ENCODE measurements at regions not wholly inside any gene's neighbourhood (a gene's known extent, or its start where the extent isn't known, plus 50 kb on each side); places are given as distances from the start of the nearest gene placed in this dataset.
"Not testable (repeated sequence)": the region's sequence is repeated elsewhere in the genome, so short reads cannot be mapped to it uniquely, and the experiment has no call there.

- DNase-seq: no peak
These were observed 142.9 kb upstream of the ZBED5 start for GRCh38 chr11:11000579-11001283.

DNA sequence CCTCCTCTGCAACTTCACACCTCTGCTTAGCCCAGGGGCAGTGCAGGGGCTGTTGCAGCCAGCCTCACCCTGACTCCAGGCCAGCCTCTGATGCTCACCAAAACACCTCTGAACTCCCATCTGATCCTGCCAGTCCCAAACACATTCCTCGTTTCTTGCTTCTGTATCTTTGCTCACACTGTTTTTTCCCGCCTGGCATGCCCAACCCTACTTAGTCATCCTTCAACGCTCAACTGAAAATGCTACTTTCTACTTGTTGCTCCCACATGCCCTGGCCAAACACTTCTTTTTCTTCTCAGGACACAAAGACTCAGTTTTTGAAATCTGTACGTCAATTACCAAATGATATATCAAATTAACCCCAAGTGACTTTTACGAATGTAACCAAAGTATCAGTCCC is 140.8 kb upstream of the ZBED5 start:
- DNase-seq: no peak

GRCh38 chr11:10996678-10997077 is 138.8 kb upstream of the ZBED5 start:
- DNase-seq: no peak

GRCh38 chr11:10993640-10994039 is 135.8 kb upstream of the ZBED5 start:
- DNase-seq: no peak

DNA sequence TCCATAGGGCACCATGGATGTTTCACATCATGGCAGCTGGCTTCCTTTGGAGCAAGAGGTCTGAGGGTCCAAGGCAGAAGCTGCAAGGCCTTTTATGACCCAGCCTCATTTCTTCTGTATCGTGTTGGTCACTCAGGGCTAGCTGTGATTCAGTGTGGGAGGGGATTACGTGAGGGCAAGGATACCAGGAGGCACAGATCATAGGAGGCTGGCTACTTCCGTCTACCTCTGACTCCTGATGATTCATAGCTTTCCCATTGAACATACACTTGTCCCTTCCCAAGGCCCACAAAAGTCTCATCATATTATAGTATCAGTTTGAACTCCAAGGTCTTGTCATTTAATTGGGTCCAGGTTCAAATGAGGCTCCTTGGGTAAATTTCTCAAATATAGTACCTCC is 135.3 kb upstream of the ZBED5 start:
- DNase-seq: no peak

DNA sequence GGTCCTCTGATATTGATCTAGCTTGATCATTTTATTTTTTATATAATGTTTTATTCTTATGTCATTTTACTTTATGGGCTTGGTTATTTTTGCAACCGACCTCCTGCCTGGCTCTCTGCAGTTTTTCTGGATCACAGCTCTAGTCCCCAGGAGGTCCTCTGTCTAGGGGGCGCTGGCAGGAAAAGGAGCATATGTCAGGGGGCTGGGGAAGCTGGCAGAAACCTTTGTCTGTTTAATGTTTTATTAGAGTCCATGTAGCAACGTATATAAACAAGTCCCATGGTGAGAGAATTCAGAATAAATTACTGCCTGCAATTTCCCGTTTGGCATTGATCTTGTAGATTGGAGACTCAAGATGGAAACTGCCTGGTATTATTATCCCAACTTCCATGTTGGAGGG is 133.5 kb upstream of the ZBED5 start:
- DNase-seq: no peak

DNA sequence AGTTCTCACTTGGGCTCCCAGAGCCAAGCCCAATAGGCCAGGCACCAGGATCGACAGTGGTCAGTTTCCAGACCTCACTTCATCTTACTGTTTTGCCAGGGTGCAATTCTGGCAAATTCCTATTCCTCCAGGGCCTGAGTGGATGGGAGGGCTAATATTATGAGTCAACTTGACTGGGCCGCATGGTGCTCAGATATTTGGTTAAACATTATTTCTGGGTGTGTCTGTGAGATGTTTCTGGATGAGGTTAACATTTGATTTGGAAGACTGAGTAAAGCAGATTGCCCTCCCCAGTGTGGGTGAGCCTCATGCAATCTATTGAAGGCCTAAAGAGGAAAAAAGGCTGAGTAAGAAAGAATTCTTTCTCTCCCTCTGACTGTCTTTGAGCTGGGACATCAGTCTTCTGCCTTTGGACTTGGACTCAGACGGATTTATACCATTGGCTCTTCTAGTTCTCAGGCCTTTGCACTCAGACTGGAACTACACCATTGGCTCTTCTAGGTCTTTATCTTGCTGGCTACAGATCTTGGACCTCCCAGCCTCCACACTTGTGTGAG is 132.9 kb upstream of the ZBED5 start:
- DNase-seq: no peak

- no peak for DNase-seq
These were observed 132.3 kb upstream of the ZBED5 start for GRCh38 chr11:10990160-10990559.

GRCh38 chr11:10986006-10986405 is 128.2 kb upstream of the ZBED5 start:
- DNase-seq: no peak

DNA sequence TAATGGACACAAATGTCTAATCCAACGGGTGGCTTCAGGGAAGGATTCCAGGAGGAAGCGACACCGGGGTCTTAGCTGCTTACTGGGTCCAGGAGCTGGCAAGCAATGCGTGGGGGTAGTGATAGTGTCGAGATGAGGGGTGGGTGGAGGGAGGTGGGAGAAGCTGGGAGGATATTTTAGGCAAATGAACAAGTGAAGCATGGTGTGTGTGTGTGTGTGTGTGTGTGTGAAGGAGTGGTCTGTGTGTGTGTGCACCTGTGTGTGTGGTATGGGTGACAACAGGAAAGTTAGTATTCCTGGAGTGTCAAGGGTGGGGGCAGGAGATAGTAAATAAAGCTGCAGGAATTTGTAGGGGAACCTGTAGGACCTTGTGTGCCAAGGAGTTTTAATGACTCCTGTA is 126.9 kb upstream of the ZBED5 start:
- DNase-seq: no peak

- DNase-seq: no peak
These were observed 126.4 kb upstream of the ZBED5 start for GRCh38 chr11:10984250-10984649.

DNA sequence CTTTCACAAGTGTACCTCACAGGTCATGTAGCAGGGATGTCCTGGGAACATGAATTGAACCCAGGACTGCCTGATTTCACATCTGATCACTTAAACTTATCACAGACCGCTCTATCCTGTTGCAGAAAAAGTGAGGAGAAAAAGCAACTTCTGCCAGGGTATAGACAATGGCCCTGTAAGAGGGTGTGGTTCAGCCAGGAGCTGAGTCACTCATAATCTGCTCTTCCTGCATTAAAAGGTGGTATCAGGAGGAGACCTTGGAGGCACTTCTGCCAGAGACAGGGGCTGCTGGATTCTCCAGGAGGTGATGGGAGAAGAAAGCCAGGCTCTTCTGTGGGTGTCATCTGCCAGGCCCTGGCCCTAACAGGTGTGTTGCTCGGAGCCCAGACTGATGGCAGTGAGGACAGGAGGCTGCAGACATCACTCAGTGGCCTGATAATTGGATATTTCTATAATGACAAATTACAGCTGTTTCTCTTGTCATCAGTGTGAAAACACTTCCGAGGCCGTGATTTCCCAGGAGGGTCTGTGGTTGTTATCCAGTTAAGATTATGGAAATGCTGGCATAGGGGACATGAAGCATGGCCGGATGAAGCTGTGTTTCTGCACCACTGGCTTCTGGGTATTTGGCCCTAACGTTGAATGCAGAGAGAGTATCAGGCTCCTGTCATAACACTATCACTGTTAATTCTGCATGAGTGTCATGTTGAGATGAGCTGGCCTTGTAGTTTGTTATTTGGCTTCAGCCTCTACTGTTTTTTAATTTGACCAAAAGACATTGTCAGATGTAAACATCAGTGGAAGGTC is 125.1 kb upstream of the ZBED5 start:
- peak; percentile 2 for DNase-seq

DNA sequence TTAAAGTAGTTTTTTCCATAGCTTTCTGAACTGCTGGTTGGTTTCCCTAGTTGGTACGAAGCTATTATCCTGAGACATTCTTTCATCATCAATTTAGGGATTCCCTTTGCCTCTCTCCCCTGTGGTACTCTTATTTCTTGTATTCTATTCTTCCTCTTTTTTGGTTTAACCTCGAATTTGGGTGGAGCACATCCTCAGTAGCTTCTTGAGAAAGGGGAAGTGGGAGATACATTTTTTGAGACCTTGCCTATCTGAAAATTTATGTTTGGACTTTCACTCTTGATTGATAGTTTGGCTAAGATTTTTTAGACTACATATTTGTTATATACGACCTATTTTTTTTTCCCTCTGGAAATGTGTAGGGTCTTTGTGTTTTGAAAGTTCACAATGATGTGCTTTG is 121.7 kb upstream of the ZBED5 start:
- DNase-seq: no peak

GRCh38 chr11:10978198-10978597 is 120.3 kb upstream of the ZBED5 start:
- no peak for DNase-seq

DNA sequence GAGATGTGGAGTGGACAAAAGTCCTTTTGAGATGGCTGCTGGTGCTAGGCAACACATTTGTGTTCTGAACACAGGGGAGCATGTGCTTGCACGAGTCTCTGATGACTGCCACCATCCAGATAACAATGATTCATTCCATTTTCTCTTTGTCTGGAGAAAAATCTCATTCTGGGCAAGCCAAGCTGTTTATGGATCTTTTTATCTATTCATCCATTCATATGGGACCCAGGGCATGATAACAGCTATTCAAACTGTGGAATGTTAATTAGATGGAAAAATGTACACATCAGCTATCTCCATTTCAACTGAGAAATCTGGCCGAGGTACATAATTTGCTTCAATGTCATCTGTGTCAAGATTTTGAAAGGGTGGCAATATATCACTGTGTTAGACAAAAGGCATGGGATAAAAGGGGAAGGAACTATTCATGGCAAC is 117.5 kb upstream of the ZBED5 start:
- peak; percentile 17 for DNase-seq

- DNase-seq: peak; percentile 23
These were observed 115.6 kb upstream of the ZBED5 start for GRCh38 chr11:10973416-10973815.

DNA sequence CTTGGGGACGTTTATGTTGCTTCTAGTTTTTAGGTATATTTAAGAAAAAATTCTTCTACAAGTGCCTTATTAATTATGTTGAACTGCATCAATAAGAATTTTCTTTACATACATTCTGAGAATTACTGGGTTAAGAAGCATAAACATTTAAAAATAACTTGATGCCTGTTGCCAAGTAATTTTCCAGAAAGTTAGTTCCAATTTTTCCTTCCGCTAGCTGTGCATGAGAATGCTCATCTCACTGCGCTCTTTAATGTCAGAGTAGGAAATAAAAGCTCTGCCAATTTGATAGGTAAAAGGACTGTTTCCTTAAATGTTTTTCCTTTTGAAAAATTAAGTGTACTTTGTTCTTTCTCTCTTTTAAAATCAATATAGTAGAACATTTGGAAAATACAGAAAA is 113.1 kb upstream of the ZBED5 start:
- DNase-seq: peak; percentile 3

DNA sequence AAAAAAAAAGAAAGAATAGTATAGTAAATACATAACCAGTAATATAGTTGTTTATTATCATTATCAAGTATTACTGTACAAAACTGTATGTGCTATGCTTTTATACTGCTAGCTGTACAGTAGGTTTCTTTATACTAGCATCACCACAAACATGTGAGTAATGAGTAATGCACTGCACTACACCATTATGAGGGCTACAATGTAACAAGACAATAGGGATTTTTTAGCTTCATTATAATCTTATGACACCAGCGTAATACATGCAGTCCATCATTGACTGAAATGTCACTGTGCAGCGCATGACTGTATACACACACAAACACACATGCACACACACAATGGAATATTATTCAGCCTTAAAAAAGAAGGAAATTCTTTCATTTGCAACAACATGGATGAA is 111.5 kb upstream of the ZBED5 start:
- DNase-seq: no peak

DNA sequence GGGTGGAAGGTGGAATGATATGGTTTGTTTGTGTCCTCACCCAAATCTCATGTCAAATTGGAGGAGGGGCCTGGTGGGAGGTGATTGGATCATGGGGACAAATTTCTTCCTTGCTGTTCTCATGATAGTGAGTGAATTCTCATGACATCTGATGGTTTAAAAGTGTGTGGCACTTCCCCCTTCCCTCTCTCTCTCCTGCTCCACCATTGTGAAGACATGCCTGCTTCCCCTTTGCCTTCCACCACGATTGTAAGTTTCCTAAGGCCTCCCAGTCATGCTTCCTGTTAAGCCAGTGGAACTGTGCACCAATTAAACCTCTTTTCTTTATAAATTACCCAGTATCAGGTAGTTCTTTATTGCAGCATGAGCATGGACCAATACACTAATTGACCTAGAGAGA is 99.0 kb upstream of the ZBED5 start:
- DNase-seq: not testable (repeated sequence)

GRCh38 chr11:10955616-10956015 is 97.8 kb upstream of the ZBED5 start:
- no peak for DNase-seq

GRCh38 chr11:10954184-10954583 is 96.3 kb upstream of the ZBED5 start:
- no peak for DNase-seq

GRCh38 chr11:10952872-10953271 is 95.0 kb upstream of the ZBED5 start:
- DNase-seq: no peak

DNA sequence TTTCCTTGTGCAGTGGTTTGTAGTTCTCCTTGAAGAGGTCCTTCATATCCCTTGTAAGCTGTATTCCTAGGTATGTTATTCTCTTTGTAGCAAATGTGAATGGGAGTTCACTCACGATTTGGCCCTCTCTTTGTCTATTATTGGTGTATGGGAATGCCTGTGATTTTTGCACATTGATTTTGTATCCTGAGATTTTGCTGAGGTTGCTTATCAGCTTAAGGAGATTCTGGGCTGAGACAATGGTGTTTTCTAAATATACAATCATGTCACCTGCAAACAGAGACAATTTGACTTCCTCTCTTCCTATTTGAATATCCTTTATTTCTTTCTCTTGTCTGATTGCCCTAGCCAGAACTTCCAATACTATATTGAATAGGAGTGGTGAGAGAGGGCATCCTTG is 90.1 kb upstream of the ZBED5 start:
- not testable (repeated sequence) for DNase-seq

- DNase-seq: no peak
These were observed 88.2 kb upstream of the ZBED5 start for GRCh38 chr11:10946072-10946471.

Data from tongue (tissue), 1 donor.